CD4-positive, alpha-beta T cell treated with Interleukin-15 for 1 hour (primary cell): ENCODE measurements at regions not wholly inside any gene's neighbourhood (a gene's known extent, or its start where the extent isn't known, plus 50 kb on each side); places are given as distances from the start of the nearest gene placed in this dataset.
"Not testable (repeated sequence)": the region's sequence is repeated elsewhere in the genome, so short reads cannot be mapped to it uniquely, and the experiment has no call there.

Experiments used
- DNase-seq: peaks from one replicate; pipeline ENCODE4 v3.0.0-alpha.2; 2020

- DNase-seq = no peak
These were observed 680.7 kb upstream of the SALL1 start for GRCh38 chr16:51831595-51832367.

- DNase-seq = not testable (repeated sequence)
These were observed 680.0 kb upstream of the SALL1 start for GRCh38 chr16:51831034-51831433.

- DNase-seq = no peak
These were observed 674.7 kb upstream of the SALL1 start for GRCh38 chr16:51825779-51826178.

- no peak for DNase-seq
These were observed 671.4 kb upstream of the SALL1 start for GRCh38 chr16:51822471-51822870.

DNA sequence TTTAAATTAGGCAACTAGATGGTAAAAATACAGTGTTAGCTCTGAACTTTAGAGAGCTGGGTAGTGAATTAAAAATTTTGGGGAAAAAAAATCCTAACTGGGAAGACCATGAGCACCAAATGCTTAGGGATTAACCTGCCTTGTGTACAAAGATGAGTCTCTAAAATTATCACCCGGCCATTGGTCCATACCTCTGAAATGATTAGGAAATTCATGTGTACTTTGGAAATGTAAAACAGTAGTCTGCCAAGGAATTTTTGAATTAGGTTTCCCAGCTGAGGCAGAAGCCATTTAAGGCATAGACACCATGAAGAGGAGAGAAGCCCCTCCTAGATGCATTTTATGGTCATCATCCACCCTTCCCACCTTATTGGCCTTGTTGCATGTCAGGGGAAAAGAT lies 670.5 kb upstream of the SALL1 start:
- no peak for DNase-seq

DNA sequence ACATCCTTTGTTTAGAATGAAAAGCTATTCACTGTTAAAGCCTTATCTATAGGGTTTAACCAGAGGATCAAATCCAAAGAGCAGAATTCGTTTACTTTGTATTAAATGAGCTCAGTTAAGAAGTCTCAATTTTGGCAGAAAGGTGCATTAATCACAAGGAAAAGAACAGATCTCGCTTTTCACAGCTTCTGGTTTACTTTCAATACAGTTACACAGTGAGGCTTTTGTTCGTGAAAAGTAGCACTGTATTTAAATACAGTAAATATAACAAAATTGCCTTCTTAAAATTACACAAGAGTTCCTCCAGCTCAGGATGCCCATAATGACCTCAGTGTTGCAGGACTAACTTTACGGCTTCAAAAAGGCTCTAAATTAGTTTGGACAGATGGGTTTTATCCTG lies 669.1 kb upstream of the SALL1 start:
- DNase-seq = no peak

- no peak for DNase-seq
These were observed 667.4 kb upstream of the SALL1 start for GRCh38 chr16:51818342-51818944.

GRCh38 chr16:51816929-51817328 lies 665.9 kb upstream of the SALL1 start:
- DNase-seq = no peak

DNA sequence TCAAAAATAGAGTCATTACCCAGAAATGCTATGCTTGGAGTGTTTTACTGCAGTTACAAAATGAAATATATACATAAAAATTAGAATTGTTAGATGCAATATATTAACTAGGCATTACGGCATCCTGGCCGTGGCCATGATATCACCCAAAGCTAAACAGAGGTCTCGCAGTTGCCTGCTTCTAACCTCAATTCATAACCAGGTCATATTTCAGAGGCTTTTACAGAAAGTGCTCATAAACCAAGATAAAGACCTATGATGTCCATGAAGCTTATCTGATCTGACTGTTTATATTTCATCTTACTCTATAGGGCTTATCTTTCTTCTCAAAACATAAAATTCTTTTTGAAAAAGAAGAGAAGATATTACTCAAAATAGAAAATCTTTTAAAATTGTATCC lies 664.5 kb upstream of the SALL1 start:
- DNase-seq = no peak

DNA sequence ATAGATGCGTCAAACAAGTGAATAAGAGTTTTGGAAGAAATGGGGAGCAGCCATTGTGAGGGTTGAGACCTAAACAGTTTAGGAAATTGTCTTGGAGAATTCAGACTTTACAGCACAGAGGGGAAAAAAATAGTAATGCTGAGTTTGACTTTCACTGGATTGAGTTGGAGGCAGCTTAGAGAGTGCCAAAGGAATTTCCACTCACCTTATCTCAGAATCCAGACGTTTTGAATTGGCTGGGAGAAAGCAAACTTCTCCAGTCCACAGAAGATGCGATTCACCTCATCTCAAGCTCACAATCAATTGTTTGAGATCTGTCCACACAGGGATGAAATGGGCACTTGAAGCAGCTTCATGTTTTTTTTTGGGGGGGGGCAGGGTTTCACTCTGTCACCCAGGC lies 663.5 kb upstream of the SALL1 start:
- DNase-seq = no peak

GRCh38 chr16:51813609-51814008 lies 662.5 kb upstream of the SALL1 start:
- DNase-seq = no peak

DNA sequence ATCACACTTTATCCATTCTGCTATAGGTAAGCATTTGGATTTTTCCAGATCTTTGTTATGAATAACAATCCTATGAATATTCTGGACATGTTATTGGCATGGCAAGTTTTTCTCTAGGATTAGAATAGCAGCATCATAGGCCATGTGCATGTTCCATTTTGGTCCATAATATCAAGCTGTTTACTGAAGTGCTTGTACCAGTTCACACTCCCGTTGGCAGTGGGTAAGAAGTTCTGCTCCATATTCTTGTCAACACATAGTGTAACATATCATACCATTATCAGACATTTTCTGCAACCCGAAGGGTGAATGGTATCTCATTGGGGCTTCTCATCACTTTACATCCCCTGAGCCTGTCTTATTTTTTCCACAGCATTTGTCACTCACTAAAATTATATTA lies 661.9 kb upstream of the SALL1 start:
- no peak for DNase-seq

DNA sequence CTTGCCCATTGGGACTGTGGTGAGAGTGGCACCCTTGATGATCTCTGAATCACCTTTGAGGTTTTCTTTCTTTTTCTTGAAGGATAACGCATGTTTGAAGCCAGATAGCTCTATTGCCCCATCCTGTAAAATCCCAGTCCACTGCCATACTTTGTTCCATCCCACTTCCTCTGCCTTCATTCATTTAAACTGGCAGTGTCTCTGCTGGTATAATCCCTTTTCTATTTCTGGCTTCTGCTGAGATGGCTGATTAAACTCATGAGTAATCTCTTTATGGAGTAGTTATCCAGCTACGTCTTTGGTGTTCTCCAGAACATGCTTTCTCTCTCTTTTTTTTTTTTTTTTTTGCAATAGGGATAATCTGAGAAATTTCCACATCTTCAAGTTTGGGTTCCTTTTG lies 656.5 kb upstream of the SALL1 start:
- no peak for DNase-seq

DNA sequence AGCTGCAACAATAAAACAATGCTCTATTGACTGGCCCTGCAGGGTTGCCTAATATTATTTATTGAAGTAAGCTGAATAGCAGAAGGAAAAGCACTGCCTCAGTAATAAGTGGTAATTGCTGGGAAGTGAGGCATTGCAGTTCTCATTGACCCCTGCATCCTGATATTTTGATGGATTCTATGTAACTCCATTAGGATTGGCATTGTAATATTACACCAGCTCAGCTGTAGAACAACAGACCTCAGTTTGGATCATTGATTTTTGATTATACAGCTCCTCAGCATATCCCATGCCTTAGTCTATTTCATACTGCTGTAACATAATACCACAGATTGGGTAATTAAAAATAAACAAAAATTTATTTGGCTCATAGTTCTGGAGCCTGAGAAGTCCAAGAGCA lies 650.6 kb upstream of the SALL1 start:
- DNase-seq = no peak

DNA sequence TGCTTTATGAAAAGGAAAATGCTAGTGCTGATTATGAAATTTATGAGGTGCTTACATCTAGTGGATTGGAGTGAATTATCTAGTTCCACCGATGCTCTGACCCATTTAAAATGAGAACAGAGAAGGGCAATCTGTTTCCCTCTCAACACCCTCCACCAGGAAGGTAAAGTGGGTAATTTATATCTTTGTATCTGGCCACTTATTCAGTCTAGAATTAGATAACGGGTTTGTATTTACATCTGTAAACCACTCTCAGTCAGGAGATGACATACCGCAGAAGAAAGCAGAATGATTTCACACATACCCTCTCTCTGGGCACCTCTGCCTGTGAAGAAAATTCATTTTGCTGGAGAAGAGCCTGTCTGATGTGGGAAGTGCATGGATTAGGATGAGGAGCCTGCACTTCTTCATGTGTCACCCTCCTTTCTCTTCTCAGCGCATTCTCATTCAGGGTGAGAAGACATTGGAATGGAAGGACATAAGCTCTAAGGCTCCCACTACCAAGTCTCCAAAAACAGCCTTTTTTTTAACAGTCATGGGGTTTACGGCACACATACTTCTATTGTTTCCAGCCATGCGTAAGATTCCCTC lies 646.7 kb upstream of the SALL1 start:
- no peak for DNase-seq

GRCh38 chr16:51779240-51779639 lies 628.2 kb upstream of the SALL1 start:
- no peak for DNase-seq

DNA sequence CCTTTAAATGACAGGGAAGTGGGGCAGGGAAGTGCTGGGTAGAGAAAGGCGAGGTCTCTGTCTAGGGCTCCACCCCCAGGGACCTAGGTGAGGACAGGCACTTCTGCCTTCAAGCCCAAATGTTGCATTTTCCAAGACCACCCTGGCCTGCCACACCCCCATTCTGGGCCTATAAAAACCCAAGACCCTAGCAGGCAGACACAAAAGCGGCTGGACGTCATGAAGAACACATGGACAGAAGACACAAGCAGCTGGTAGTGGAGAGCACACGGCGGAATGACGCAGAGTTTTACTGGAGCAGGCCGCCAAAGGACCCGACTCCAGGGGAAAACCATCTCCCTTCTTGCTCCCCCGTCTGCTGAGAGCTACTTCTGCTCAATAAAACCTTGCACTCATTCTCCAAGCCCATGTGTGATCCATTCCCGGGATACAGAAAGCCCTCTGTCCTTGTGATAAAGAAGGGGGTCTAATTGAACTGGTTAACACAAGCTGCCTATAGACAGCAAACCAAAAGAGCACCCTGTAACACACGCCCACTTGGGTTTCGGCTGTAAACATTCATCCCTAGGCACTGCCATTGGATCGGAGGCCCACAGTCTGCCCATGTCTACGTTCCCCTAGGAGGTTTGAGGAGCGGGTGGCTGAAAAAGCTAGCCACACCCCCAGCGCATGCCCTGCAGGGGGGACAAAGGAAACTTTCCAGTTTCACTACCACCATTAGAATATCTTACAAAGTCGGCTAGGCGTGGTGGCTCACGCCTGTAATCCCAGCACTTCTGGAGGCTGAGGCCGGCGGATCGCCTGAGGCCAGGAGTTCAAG lies 622.2 kb upstream of the SALL1 start:
- no peak for DNase-seq

GRCh38 chr16:51766739-51767138 lies 615.7 kb upstream of the SALL1 start:
- DNase-seq = no peak

GRCh38 chr16:51763072-51763661 lies 612.1 kb upstream of the SALL1 start:
- DNase-seq = no peak

DNA sequence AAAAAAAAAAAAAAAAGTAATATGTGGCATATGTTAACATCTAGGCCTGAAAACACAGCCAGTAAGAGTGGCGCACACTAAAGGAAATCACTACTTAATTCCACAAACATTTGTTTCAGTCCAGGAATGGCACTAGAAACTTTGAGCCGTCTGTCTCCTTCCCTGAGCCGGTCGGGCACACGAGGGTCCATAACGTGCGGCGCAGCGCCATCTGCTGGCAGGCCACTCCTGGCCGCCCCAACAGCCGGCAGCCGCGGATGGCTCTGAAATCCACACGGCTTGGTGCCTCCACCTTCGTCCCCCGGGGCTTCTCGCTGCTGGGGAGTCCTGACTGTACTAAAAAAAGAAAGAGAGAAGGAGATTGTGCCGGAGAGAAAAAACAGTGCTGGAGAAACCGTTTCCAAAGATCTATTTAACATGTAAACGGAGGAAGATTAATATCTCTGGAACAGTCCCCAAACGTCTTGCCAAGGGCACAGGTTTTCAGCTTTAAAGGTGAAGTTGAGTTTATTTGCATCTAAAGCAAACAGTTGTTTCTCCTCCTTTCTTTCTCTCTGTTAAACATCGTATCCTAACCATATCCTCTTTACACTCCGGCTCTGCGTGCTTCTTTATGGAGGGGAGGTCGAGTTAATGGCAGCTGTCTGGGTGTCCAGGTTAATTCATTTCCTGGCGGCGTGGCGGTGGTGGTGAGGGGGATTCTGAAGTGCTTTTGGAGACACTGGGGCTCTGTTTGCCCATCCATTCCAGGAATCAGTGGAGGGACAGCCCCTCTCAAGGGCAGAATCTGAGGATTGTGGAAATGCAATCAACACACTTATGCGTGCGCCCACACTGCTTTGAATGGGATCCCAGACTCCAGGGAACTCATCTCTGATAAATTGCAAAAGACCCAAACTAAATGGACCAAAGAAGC lies 611.3 kb upstream of the SALL1 start:
- no peak for DNase-seq

- no peak for DNase-seq
These were observed 609.9 kb upstream of the SALL1 start for GRCh38 chr16:51761001-51761400.

DNA sequence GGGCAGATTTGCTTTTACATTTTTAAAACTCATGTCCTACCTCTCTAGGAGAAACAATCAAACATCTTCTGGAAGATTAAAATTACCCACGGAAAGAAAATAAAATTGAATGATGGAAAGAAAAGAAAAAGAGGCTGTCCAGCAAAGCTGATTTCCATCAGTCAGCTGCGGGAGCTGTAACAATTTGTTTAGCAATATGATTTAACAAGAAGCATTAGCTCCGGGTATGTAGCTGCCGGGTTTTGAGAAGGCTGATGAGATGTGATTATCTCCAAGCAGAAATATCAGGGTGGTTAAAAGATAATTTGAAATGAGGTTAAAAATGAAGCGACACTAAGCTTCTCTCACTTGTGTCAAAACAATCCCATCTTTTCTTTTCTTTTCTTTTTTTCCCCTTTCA lies 608.9 kb upstream of the SALL1 start:
- DNase-seq = no peak
